ENCODE measurements at regions not wholly inside any gene's neighbourhood (a gene's known extent, or its start where the extent isn't known, plus 50 kb on each side); places are given as distances from the start of the nearest gene placed in this dataset.

- no peak for DNase-seq
Measured at GRCh38 chr1:9179463-9180110, 50.7 kb upstream of the GPR157 start.

GRCh38 chr1:9180111-9180819 lies 51.4 kb upstream of the GPR157 start:
- DNase-seq = no peak

GRCh38 chr1:9181176-9181906 lies 52.4 kb upstream of the GPR157 start:
- peak in 42 of 51 donors; percentile 6 to 77 (median 37) for DNase-seq

GRCh38 chr1:9181990-9182783 lies 52.4 kb upstream of the H6PD start:
- peak in 6 of 51 donors; percentile 11 to 40 (median 20) for DNase-seq

- DNase-seq = peak in 1 of 51 donors; percentile 8
Measured at GRCh38 chr1:9182784-9183257, 51.8 kb upstream of the H6PD start.

- DNase-seq = no peak
Measured at GRCh38 chr1:9183441-9183840, 51.1 kb upstream of the H6PD start.

- DNase-seq = no peak
Measured at GRCh38 chr1:9183898-9184297, 50.7 kb upstream of the H6PD start.

- DNase-seq = no peak
Measured at GRCh38 chr1:9184749-9185148, 49.8 kb upstream of the H6PD start.

All from hypothalamus (tissue), 51 donors.